ENCODE measurements at regions not wholly inside any gene's neighbourhood (a gene's known extent, or its start where the extent isn't known, plus 50 kb on each side); places are given as distances from the start of the nearest gene placed in this dataset.

DNA sequence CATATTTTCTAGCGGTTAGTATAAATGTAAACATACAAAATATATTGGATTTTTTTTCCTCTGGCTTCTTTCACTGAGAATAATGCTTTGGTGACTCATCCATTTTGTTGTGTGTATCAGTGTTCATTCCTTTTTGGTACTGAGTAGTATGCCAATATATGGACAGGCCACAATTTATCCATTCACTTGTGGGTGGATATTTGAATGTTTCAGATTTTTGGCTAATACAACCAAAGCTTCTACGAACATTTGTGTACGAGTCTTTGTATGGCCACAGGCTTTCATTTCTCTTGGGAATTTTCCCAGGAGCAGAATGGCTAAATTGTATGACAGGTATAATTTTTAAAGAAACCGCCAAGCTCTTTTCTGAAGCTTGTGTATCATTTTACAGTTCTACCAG is 677.5 kb downstream of the HDGFL1 start:
- no peak for TF ChIP-seq POLR2A (IDR thresholded peaks at IDR 0.05)
- TF ChIP-seq, protein P1, sequence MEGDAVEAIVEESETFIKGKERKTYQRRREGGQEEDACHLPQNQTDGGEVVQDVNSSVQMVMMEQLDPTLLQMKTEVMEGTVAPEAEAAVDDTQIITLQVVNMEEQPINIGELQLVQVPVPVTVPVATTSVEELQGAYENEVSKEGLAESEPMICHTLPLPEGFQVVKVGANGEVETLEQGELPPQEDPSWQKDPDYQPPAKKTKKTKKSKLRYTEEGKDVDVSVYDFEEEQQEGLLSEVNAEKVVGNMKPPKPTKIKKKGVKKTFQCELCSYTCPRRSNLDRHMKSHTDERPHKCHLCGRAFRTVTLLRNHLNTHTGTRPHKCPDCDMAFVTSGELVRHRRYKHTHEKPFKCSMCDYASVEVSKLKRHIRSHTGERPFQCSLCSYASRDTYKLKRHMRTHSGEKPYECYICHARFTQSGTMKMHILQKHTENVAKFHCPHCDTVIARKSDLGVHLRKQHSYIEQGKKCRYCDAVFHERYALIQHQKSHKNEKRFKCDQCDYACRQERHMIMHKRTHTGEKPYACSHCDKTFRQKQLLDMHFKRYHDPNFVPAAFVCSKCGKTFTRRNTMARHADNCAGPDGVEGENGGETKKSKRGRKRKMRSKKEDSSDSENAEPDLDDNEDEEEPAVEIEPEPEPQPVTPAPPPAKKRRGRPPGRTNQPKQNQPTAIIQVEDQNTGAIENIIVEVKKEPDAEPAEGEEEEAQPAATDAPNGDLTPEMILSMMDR (IDR thresholded peaks at IDR 0.05 in 8 of 11, conservative IDR thresholded peaks at IDR 0.05 in 3 of 11): no peak
- TF ChIP-seq POLR2AphosphoS5 (IDR thresholded peaks at IDR 0.05): no peak
